Mesenchymal stem cell (in vitro differentiated cells and primary cell): ENCODE measurements at regions not wholly inside any gene's neighbourhood (a gene's known extent, or its start where the extent isn't known, plus 50 kb on each side); places are given as distances from the start of the nearest gene placed in this dataset.
"Not testable (repeated sequence)": the region's sequence is repeated elsewhere in the genome, so short reads cannot be mapped to it uniquely, and the experiment has no call there.

ENCODE experiments used
- DNase-seq: peaks from one replicate; pipeline ENCODE4 v3.0.0-alpha.2; 2013
- H2AFZ ChIP-seq: one replicate; pipeline ENCODE4 v1.6.1; 2013; ENCODE audit warnings: low read depth, mild to moderate bottlenecking, control low read depth, inconsistent platforms, low read length, moderate library complexity
- H2AK5ac ChIP-seq: 2 replicates; pipeline ENCODE4 v1.6.1; 2013; ENCODE audit warnings: low read length, moderate library complexity, mild to moderate bottlenecking, inconsistent platforms; ENCODE audit not compliant: severe bottlenecking
- H2BK120ac ChIP-seq: one replicate; pipeline ENCODE4 v1.6.1; 2013; ENCODE audit warnings: low read depth, mild to moderate bottlenecking, inconsistent platforms, low read length, moderate library complexity
- H2BK12ac ChIP-seq, 2 experiments: one replicate each; pipeline ENCODE4 v1.6.1; 2013; ENCODE audit warnings: inconsistent platforms in 2 of 2, low read length in 2 of 2, mild to moderate bottlenecking in 2 of 2, moderate library complexity in 2 of 2, control low read depth in 1 of 2
- H2BK15ac ChIP-seq: one replicate; pipeline ENCODE4 v1.6.1; 2013; ENCODE audit warnings: mild to moderate bottlenecking, low read depth, inconsistent platforms; ENCODE audit not compliant: poor library complexity, severe bottlenecking
- H2BK5ac ChIP-seq: 2 replicates; pipeline ENCODE4 v1.6.1; 2013; ENCODE audit warnings: low read depth, mild to moderate bottlenecking, low read length, control low read depth, inconsistent platforms; ENCODE audit not compliant: poor library complexity, severe bottlenecking
- H3K14ac ChIP-seq, 2 experiments: one replicate each; pipeline ENCODE4 v1.6.1; 2013; ENCODE audit warnings: inconsistent platforms in 2 of 2, low read length in 2 of 2, control low read depth in 1 of 2, mild to moderate bottlenecking in 1 of 2, moderate library complexity in 1 of 2
- H3K18ac ChIP-seq, 2 experiments: one replicate each; pipeline ENCODE4 v1.6.1; 2013; ENCODE audit warnings: inconsistent platforms in 2 of 2, low read length in 2 of 2, control low read depth in 1 of 2, low read depth in 1 of 2, mild to moderate bottlenecking in 1 of 2
- H3K23ac ChIP-seq, 2 experiments: one replicate each; pipeline ENCODE4 v1.6.1; 2013; ENCODE audit warnings: inconsistent platforms in 2 of 2, low read length in 2 of 2, mild to moderate bottlenecking in 2 of 2, moderate library complexity in 2 of 2, control low read depth in 1 of 2
- H3K27ac ChIP-seq: 2 replicates; pipeline ENCODE4 v1.5.1; 2013; ENCODE audit warnings: mild to moderate bottlenecking, moderate library complexity, low read length, control low read depth, inconsistent platforms; ENCODE audit not compliant: poor library complexity, severe bottlenecking
- H3K27me3 ChIP-seq, 2 experiments: 2 replicates each; pipeline versions ENCODE4 v1.6.1 to v1.7.0; 2013; ENCODE audit warnings: low read length in 2 of 2, mild to moderate bottlenecking in 2 of 2, moderate library complexity in 2 of 2, control low read depth in 1 of 2, inconsistent platforms in 1 of 2; ENCODE audit not compliant: control insufficient read depth in 1 of 2, insufficient read depth in 1 of 2
- H3K36me3 ChIP-seq, 2 experiments: 2 replicates each; pipeline versions ENCODE4 v1.6.1 to v1.7.0; 2013; ENCODE audit warnings: low read length in 2 of 2, control low read depth in 1 of 2, inconsistent platforms in 1 of 2, low read depth in 1 of 2, mild to moderate bottlenecking in 1 of 2; ENCODE audit not compliant: insufficient read depth in 2 of 2, control insufficient read depth in 1 of 2
- H3K4ac ChIP-seq, 2 experiments: one replicate each; pipeline ENCODE4 v1.6.1; 2013; ENCODE audit warnings: inconsistent platforms in 2 of 2, low read length in 2 of 2, mild to moderate bottlenecking in 2 of 2, moderate library complexity in 2 of 2, control low read depth in 1 of 2, low read depth in 1 of 2
- H3K4me1 ChIP-seq: 2 replicates; pipeline ENCODE4 v1.6.1; 2013; ENCODE audit warnings: low read depth, low read length, control low read depth; ENCODE audit not compliant: control insufficient read depth, insufficient read depth
- H3K4me2 ChIP-seq: 2 replicates; pipeline ENCODE4 v1.6.1; 2013; ENCODE audit warnings: low read length, mild to moderate bottlenecking, inconsistent platforms; ENCODE audit not compliant: poor library complexity, severe bottlenecking
- H3K4me3 ChIP-seq, 2 experiments: 2 replicates each; pipeline versions ENCODE4 v1.5.1 to v1.7.0; 2013; ENCODE audit warnings: low read length in 2 of 2, mild to moderate bottlenecking in 2 of 2, control low read depth in 1 of 2, low read depth in 1 of 2; ENCODE audit not compliant: insufficient read depth in 1 of 2
- H3K79me1 ChIP-seq: replicated peaks from 2 replicates; pipeline ENCODE4 v1.6.1; 2013; ENCODE audit warnings: mild to moderate bottlenecking, control low read depth, low read length, inconsistent platforms; ENCODE audit not compliant: poor library complexity, severe bottlenecking
- H3K9ac ChIP-seq: 2 replicates; pipeline ENCODE4 v1.7.0; 2013; ENCODE audit warnings: mild to moderate bottlenecking, low read length, moderate library complexity
- H3K9me3 ChIP-seq: 2 replicates; pipeline ENCODE4 v1.7.0; 2013; ENCODE audit warnings: mild to moderate bottlenecking, low read length; ENCODE audit not compliant: control insufficient read depth
- H4K8ac ChIP-seq: one replicate; pipeline ENCODE4 v1.6.1; 2013; ENCODE audit warnings: inconsistent platforms, mild to moderate bottlenecking, low read length, moderate library complexity
- H4K91ac ChIP-seq: one replicate; pipeline ENCODE4 v1.6.1; 2013; ENCODE audit warnings: mild to moderate bottlenecking, low read length, inconsistent platforms
- WGBS: methylation state at CpG from one replicate; pipeline ENCODE4 v1.1.7; 2013; ENCODE audit warnings: mixed read lengths; 5-methylcytosine and 5-hydroxymethylcytosine counted together

DNA sequence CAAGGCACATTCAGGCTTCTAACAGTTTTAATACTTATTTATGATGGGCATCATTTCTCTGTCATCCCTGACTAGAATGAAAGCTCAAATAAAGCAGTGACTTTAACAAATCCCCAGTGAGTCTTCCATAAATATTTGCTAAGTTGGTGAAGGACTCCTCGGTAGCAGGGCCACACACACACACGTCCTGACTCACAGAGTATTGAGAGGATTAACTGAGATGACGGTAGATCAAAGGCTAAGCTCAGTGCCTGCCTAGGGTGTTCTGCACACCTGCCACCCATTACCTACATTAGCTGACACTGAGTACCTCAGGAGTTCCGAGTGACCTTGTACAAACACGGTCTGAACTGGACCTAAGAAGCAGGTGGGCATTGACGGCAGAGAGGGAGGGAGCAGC lies 197.3 kb upstream of the SFSWAP start:
- Histone ChIP-seq H2AK5ac (no peak overlapping the region), H3K4me3 (no peak overlapping the region), H2BK12ac (no peak overlapping the region), H3K9me3 (peaks cover 7% of the 10 kb centered on the region), H3K14ac (no peak overlapping the region), H3K9ac (no peak overlapping the region), H3K27me3 (peaks cover 0 to 6% of the 10 kb centered on the region in 2 experiments), H3K23ac (no peak overlapping the region), H4K8ac (no peak overlapping the region), H3K18ac (no peak overlapping the region), H3K79me1 (no peaks in the 10 kb centered on the region), H3K27ac (no peak overlapping the region), H3K4ac (no peak overlapping the region), H4K91ac (no peak overlapping the region), H3K36me3 (no peaks in the 10 kb centered on the region), H3K4me2 (no peak overlapping the region), H2BK5ac (no peak overlapping the region), H3K4me1 (no peaks in the 10 kb centered on the region), H2BK120ac (no peak overlapping the region), H2BK15ac (no peak overlapping the region), H2AFZ (no peak overlapping the region)
- WGBS: 59% methylated on average over 6 of the region's 6 CpGs
- DNase-seq: no peak

GRCh38 chr12:131520553-131520952 lies 190.3 kb upstream of the SFSWAP start:
- not testable (repeated sequence) for H3K9me3 ChIP-seq, H3K9ac ChIP-seq, H2BK120ac ChIP-seq, H4K91ac ChIP-seq, H3K23ac ChIP-seq, H3K79me1 ChIP-seq, H3K4me1 ChIP-seq, H2AFZ ChIP-seq, H4K8ac ChIP-seq, H3K27ac ChIP-seq, H2BK12ac ChIP-seq, H3K18ac ChIP-seq, H3K27me3 ChIP-seq, H2BK15ac ChIP-seq, H3K4ac ChIP-seq, H3K14ac ChIP-seq, H2BK5ac ChIP-seq, H2AK5ac ChIP-seq, H3K36me3 ChIP-seq, DNase-seq, H3K4me2 ChIP-seq, H3K4me3 ChIP-seq
- 73% methylated on average over 8 of the region's 8 CpGs for WGBS

DNA sequence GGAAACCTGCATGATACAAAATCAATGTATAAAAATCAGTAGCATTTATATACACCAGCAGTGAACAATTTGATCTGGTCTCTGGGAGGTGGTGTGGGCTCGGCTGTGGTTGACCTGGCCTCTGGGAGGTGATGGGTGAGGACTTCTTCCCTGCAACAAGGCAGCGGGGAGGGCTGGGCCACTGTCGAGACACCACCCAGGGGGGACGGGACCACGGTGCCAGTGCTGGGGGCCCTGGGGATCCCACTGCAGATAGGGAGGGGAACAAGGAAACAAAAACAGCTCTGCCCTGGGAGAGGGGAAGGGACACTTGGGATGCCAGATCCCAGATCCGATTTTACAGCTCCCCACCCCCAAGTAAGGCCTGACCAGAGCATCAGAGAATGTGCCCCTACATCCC lies 189.6 kb upstream of the SFSWAP start:
- no peak for DNase-seq
- Histone ChIP-seq H3K27ac (no peak overlapping the region), H3K4ac (no peak overlapping the region), H3K36me3 (no peaks in the 10 kb centered on the region), H4K91ac (no peak overlapping the region), H2BK15ac (no peak overlapping the region), H2AFZ (no peak overlapping the region), H3K9me3 (peaks cover 7% of the 10 kb centered on the region), H2BK12ac (no peak overlapping the region), H2AK5ac (no peak overlapping the region), H3K9ac (no peak overlapping the region), H2BK5ac (no peak overlapping the region), H2BK120ac (no peak overlapping the region), H3K14ac (no peak overlapping the region), H3K4me2 (no peak overlapping the region), H4K8ac (no peak overlapping the region), H3K27me3 (no peaks in the 10 kb centered on the region), H3K18ac (no peak overlapping the region), H3K4me3 (no peak overlapping the region), H3K23ac (no peak overlapping the region), H3K4me1 (no peaks in the 10 kb centered on the region), H3K79me1 (no peaks in the 10 kb centered on the region)
- 79% methylated on average over 3 of the region's 6 CpGs for WGBS

DNA sequence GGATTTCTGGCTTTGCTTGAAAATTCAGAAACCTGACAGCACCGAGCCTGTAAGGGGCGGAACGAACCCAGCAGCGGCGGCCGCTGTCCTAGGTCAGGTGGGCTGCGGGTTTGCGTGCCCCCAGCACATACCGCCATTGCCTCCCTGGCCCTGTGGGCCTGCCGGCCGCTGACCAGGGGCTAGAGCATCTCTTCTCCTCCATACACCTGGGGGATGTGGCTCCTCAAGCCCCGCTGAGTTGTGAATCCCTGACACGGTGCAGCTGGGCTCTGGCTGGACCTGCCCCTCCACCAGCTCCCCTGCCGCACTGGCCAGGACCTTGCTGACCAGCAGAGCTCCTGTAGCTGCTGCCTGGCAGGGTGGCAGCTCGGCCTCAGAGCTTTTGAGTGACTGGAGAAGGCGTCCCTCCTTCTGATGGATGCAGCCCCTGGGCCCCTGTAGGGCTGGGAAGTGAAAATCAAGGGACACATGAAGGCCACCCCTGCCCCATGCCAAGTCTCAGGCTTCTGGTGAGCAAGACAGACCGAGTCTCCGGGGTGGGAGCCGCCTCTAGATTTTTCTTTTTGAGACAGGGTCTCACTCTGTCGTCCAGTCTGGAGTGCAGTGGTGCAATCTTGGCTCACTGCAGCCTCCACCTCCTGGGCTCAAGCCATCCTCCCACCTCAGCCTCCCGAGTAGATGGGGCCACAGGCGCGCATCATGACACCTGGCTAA lies 184.9 kb upstream of the SFSWAP start:
- no peak overlapping the region for H3K27ac ChIP-seq
- no peaks in the 10 kb centered on the region for H3K79me1 ChIP-seq
- no peak overlapping the region for H2AFZ ChIP-seq
- no peak overlapping the region for H2BK12ac ChIP-seq
- H2BK15ac ChIP-seq: no peak overlapping the region
- H3K23ac ChIP-seq: no peak overlapping the region
- no peak overlapping the region for H4K91ac ChIP-seq
- H3K4me2 ChIP-seq: no peak overlapping the region
- no peaks in the 10 kb centered on the region for H3K4me1 ChIP-seq
- H3K14ac ChIP-seq: no peak overlapping the region
- 76% methylated on average over 23 of the region's 23 CpGs for WGBS
- H3K36me3 ChIP-seq: no peaks in the 10 kb centered on the region
- no peak overlapping the region for H3K4ac ChIP-seq
- no peaks in the 10 kb centered on the region for H3K27me3 ChIP-seq
- no peak overlapping the region for H4K8ac ChIP-seq
- H2BK5ac ChIP-seq: no peak overlapping the region
- H3K18ac ChIP-seq: no peak overlapping the region
- no peak overlapping the region for H3K9ac ChIP-seq
- H2AK5ac ChIP-seq: no peak overlapping the region
- H3K9me3 ChIP-seq: no peaks in the 10 kb centered on the region
- no peak overlapping the region for H3K4me3 ChIP-seq
- DNase-seq: no peak
- H2BK120ac ChIP-seq: no peak overlapping the region
